Hepatocyte (in vitro differentiated cells): ENCODE measurements at regions not wholly inside any gene's neighbourhood (a gene's known extent, or its start where the extent isn't known, plus 50 kb on each side); places are given as distances from the start of the nearest gene placed in this dataset.

Source experiments
- DNase-seq: peaks from one replicate; pipeline ENCODE4 v3.0.0-alpha.2; 2016; ENCODE audit warnings: low spot score
- H2AFZ ChIP-seq: fragments of 200-600 bp; sonication (generic); 2 replicates; pipeline ENCODE4 v1.6.0; 2016; ENCODE audit warnings: antibody characterized with exemption, mild to moderate bottlenecking
- H3K27ac ChIP-seq: fragments of 200-600 bp; sonication (generic); 2 replicates; pipeline ENCODE4 v1.5.1; 2016; ENCODE audit warnings: mild to moderate bottlenecking
- H3K27me3 ChIP-seq: fragments of 200-600 bp; sonication (generic); 2 replicates; pipeline ENCODE4 v1.6.1; 2016
- H3K36me3 ChIP-seq: fragments of 200-600 bp; sonication (generic); replicated peaks from 2 replicates; pipeline ENCODE4 v1.5.1; 2016; ENCODE audit warnings: low read depth; ENCODE audit not compliant: insufficient read depth
- H3K4me1 ChIP-seq: fragments of 200-600 bp; sonication (generic); 2 replicates; pipeline ENCODE4 v1.5.1; 2016; ENCODE audit warnings: mild to moderate bottlenecking, moderate library complexity; ENCODE audit not compliant: insufficient read depth
- H3K4me2 ChIP-seq: fragments of 200-600 bp; sonication (generic); 2 replicates; pipeline ENCODE4 v1.6.0; 2016
- H3K4me3 ChIP-seq: fragments of 200-600 bp; sonication (generic); 2 replicates; pipeline ENCODE4 v1.5.1; 2016; ENCODE audit warnings: mild to moderate bottlenecking
- H3K79me2 ChIP-seq: fragments of 200-600 bp; sonication (generic); 2 replicates; pipeline ENCODE4 v1.6.0; 2017; ENCODE audit warnings: mild to moderate bottlenecking
- H3K9me2 ChIP-seq: fragments of 200-600 bp; sonication (generic); replicated peaks from 2 replicates; pipeline ENCODE4 v1.6.0; 2017; ENCODE audit warnings: mild to moderate bottlenecking; ENCODE audit not compliant: insufficient read depth
- H3K9me3 ChIP-seq: fragments of 200-600 bp; sonication (generic); 2 replicates; pipeline ENCODE4 v1.5.1; 2016; ENCODE audit warnings: low read depth, mild to moderate bottlenecking
- H4K20me1 ChIP-seq: fragments of 200-600 bp; sonication (generic); 2 replicates; pipeline ENCODE4 v1.6.0; 2016; ENCODE audit warnings: mild to moderate bottlenecking; ENCODE audit not compliant: insufficient read depth, poor library complexity, severe bottlenecking
- EZH2 ChIP-seq: fragments of 200-600 bp; sonication (generic); IDR thresholded peaks from 2 replicates; pipeline ENCODE4 v1.6.1; 2016; ENCODE audit warnings: antibody characterized with exemption, mild to moderate bottlenecking, borderline replicate concordance
- EZH2phosphoT487 ChIP-seq: fragments of 200-600 bp; sonication (generic); IDR thresholded peaks from one replicate; pipeline ENCODE4 v1.6.1; 2018; ENCODE audit warnings: antibody characterized with exemption, mild to moderate bottlenecking, low read depth, moderate library complexity; ENCODE audit not compliant: unreplicated experiment, severe bottlenecking
- WGBS: methylation state at CpG from one replicate; pipeline ENCODE4 v1.1.6; 2016; ENCODE audit warnings: low lambda C conversion rate; ENCODE audit errors: missing lambda C conversion rate; 5-methylcytosine and 5-hydroxymethylcytosine counted together
- TF ChIP-seq, protein P1 (sequence below): fragments of 200-600 bp; sonication (generic); IDR thresholded peaks from 2 replicates; pipeline ENCODE4 v1.5.1; 2016; ENCODE audit warnings: antibody characterized with exemption, mild to moderate bottlenecking; ENCODE audit not compliant: poor library complexity

DNA sequence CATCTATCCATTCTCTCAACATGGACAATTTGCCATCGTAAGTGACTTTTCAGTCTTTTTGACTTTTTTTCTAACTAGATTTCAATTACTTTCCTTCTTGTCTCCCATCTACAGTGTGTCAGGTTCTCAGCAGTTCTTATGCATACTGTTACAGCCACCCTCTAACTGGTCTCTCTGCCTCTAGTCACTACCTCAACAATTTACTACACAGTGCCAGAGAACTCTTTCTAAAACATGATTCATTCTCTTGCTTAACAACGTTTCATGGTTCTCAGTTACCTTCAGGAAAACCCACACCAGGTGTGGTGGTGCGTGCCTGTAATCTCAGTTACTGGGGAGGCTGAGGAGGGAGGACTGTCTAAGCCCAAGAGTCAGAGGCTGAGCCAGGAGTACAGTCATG, 95.4 kb downstream of the DIPK2A start:
- no peak overlapping the region for H3K4me2 ChIP-seq
- no peaks in the 10 kb centered on the region for H3K9me3 ChIP-seq
- H2AFZ ChIP-seq, result no peak overlapping the region
- H3K4me1 ChIP-seq, result no peaks in the 10 kb centered on the region
- TF ChIP-seq, protein P1, sequence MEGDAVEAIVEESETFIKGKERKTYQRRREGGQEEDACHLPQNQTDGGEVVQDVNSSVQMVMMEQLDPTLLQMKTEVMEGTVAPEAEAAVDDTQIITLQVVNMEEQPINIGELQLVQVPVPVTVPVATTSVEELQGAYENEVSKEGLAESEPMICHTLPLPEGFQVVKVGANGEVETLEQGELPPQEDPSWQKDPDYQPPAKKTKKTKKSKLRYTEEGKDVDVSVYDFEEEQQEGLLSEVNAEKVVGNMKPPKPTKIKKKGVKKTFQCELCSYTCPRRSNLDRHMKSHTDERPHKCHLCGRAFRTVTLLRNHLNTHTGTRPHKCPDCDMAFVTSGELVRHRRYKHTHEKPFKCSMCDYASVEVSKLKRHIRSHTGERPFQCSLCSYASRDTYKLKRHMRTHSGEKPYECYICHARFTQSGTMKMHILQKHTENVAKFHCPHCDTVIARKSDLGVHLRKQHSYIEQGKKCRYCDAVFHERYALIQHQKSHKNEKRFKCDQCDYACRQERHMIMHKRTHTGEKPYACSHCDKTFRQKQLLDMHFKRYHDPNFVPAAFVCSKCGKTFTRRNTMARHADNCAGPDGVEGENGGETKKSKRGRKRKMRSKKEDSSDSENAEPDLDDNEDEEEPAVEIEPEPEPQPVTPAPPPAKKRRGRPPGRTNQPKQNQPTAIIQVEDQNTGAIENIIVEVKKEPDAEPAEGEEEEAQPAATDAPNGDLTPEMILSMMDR, result no peak
- TF ChIP-seq EZH2 (no peak), EZH2phosphoT487 (no peak)
- H3K4me3 ChIP-seq, result no peak overlapping the region
- no peak overlapping the region for H3K27ac ChIP-seq
- 92% methylated on average over 3 of the region's 3 CpGs for WGBS
- no peaks in the 10 kb centered on the region for H3K27me3 ChIP-seq
- no peaks in the 10 kb centered on the region for H3K79me2 ChIP-seq
- DNase-seq, result no peak
- no peaks in the 10 kb centered on the region for H3K9me2 ChIP-seq
- no peaks in the 10 kb centered on the region for H4K20me1 ChIP-seq
- no peaks in the 10 kb centered on the region for H3K36me3 ChIP-seq

DNA sequence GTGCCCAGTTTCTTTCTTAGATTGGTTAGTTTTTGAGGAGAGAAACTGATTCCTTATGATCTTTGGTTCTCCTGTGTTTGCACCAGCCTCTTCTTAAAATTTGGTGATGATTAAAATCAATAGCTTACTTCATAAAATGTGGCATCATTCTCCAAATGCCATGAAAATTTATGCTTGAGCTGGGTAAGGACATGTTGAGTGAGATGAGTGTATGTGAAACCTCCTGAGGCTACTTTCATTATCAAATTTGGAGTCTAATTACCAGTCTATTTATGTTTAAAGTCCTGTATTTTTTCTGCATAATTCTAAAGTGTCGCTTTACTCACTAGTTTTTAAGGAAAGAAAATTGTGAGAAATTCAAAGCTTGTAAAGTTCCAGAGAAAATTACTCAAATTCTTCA, 102.1 kb downstream of the DIPK2A start:
- H3K79me2 ChIP-seq, result no peaks in the 10 kb centered on the region
- no peaks in the 10 kb centered on the region for H3K9me2 ChIP-seq
- no peak overlapping the region for H3K27ac ChIP-seq
- no peaks in the 10 kb centered on the region for H3K36me3 ChIP-seq
- no peak overlapping the region for H3K4me2 ChIP-seq
- H3K27me3 ChIP-seq, result no peaks in the 10 kb centered on the region
- no peak overlapping the region for H3K4me3 ChIP-seq
- no peaks in the 10 kb centered on the region for H4K20me1 ChIP-seq
- TF ChIP-seq, protein P1, result no peak
- TF ChIP-seq EZH2 (no peak), EZH2phosphoT487 (no peak)
- H2AFZ ChIP-seq, result no peak overlapping the region
- no peaks in the 10 kb centered on the region for H3K9me3 ChIP-seq
- no peak for DNase-seq
- 92% methylated on average over 1 of the region's 1 CpG for WGBS
- H3K4me1 ChIP-seq, result no peaks in the 10 kb centered on the region

DNA sequence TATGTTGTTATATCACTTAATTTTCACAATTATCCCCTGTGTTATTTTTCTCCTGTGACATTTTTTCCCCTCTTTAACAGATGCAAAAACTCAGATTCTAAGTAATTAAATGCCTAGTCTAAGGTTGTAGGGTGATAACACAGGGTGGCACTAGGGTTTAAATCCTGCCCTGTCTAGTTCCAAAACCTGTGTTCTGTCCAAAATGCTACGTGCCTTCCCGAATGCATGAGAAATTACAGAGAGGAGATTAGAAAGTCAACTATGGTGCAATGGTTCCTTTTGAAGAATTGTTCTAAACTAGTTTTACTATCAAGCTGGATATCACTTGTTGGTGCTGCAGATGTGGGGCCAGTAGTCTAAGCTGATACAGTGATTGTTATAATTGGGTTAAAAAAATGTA, 108.0 kb downstream of the DIPK2A start:
- Histone ChIP-seq H3K36me3 (no peaks in the 10 kb centered on the region), H2AFZ (no peak overlapping the region), H4K20me1 (no peaks in the 10 kb centered on the region), H3K27me3 (no peaks in the 10 kb centered on the region), H3K4me2 (no peak overlapping the region), H3K27ac (no peak overlapping the region), H3K4me1 (no peaks in the 10 kb centered on the region), H3K9me2 (no peaks in the 10 kb centered on the region), H3K9me3 (no peaks in the 10 kb centered on the region), H3K4me3 (no peak overlapping the region), H3K79me2 (no peaks in the 10 kb centered on the region)
- 86% methylated on average over 2 of the region's 2 CpGs for WGBS
- no peak for DNase-seq
- TF ChIP-seq, protein P1, result no peak
- no peak for TF ChIP-seq EZH2
- TF ChIP-seq EZH2phosphoT487, result no peak

DNA sequence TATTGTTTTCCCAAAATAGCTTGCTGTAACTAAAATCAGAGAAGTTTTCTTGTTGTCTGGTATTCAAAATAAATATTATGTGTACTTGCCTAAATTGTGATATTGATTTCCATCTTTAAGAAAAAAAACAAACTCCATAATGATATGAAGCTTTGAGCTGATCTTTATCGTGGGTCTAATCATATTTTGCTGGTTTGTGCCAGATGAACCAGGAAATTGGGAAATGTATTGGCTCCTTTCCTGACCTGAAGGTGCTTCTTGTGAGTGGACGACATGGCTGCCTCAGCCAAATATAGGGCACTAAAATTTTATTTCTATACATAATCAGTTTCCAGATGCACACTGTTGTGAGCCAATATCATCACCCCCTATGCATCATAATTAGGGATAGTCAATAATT, 113.3 kb downstream of the DIPK2A start:
- Histone ChIP-seq H3K79me2 (no peaks in the 10 kb centered on the region), H3K9me3 (no peaks in the 10 kb centered on the region), H3K4me1 (no peaks in the 10 kb centered on the region), H3K27ac (no peak overlapping the region), H3K27me3 (no peaks in the 10 kb centered on the region), H3K4me2 (no peak overlapping the region), H4K20me1 (no peaks in the 10 kb centered on the region), H3K36me3 (no peaks in the 10 kb centered on the region), H2AFZ (no peak overlapping the region), H3K4me3 (no peak overlapping the region), H3K9me2 (no peaks in the 10 kb centered on the region)
- no peak for DNase-seq
- TF ChIP-seq, protein P1, result no peak
- no peak for TF ChIP-seq EZH2
- TF ChIP-seq EZH2phosphoT487, result no peak
- 88% methylated on average over 2 of the region's 2 CpGs for WGBS
